ENCODE measurements at regions not wholly inside any gene's neighbourhood (a gene's known extent, or its start where the extent isn't known, plus 50 kb on each side); places are given as distances from the start of the nearest gene placed in this dataset.
"Not testable (repeated sequence)": the region's sequence is repeated elsewhere in the genome, so short reads cannot be mapped to it uniquely, and the experiment has no call there.

DNA sequence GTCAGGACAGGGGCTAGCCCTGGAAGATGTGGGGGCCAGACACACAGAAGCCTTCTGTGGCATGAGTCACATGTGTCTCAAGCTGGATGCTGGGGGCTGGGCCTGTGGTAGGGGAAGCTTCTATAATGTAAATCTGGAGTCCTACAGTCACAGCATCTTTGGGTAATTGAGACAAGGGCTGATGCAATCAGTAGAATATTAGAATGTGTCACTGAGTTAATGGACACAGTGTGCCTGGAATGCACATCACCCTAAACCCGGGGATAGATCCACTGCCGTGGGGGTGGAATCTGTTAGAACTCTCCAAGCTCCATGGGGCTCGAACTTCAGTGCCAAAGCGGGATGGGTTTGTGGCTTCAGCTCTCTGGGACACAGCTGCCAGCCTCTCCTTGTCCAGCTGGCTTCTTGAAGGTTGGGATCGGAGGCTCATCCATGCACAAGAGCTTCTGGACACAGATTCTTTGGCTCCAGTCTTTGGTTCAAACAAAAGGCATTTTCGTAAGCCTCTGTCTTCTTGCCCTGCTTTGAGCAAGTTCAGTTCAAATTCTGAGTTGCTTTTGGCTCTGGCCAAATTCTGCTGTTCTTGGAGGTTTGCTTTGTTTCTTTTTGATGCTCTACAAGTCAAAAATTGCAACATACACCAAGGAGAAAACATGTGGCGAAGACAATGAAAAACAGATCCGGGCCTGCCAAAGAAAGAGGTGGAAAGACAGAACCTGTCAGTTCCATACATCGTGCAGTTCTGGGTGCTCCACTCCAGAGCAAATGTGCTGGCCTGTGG lies 194.8 kb upstream of the ZNF32 start:
- intact Hi-C loops (cut with DNase I; ENCODE audit: low total_unique reads): no loop called here
- WGBS, 2 donors: 59 to 61% methylated on average over 9 of the region's 9 CpGs
- TF ChIP-seq, protein P1, sequence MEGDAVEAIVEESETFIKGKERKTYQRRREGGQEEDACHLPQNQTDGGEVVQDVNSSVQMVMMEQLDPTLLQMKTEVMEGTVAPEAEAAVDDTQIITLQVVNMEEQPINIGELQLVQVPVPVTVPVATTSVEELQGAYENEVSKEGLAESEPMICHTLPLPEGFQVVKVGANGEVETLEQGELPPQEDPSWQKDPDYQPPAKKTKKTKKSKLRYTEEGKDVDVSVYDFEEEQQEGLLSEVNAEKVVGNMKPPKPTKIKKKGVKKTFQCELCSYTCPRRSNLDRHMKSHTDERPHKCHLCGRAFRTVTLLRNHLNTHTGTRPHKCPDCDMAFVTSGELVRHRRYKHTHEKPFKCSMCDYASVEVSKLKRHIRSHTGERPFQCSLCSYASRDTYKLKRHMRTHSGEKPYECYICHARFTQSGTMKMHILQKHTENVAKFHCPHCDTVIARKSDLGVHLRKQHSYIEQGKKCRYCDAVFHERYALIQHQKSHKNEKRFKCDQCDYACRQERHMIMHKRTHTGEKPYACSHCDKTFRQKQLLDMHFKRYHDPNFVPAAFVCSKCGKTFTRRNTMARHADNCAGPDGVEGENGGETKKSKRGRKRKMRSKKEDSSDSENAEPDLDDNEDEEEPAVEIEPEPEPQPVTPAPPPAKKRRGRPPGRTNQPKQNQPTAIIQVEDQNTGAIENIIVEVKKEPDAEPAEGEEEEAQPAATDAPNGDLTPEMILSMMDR (IDR thresholded peaks at IDR 0.05): no peak
- TF ChIP-seq POLR2A (IDR thresholded peaks at IDR 0.05): no peak
- peak in 1 of 2 donors; percentile 73 for DNase-seq (ENCODE audit: low spot score in 2 of 2)
- no peak overlapping the region for H3K4me3 ChIP-seq (ENCODE audit: low read depth, poor library complexity, severe bottlenecking)

DNA sequence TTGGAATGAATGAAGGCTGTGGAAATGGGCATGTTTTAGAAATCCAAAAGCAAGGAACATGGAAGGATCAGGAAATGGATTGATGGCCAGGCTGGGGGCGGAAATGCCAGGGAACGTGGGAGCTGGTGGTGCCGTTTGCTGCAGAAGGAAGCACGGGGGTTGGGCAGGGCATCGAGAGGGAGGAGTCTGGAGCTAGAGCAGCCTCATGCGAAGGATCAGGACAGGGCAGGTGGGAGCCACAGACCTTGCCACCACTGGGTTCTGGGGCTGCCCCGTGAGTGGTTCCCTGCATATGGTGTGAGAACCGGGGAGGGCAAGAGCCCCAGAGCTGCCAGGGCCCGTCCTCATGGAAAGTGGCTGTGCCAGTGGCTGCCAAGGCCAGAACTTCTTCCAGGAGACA lies 193.8 kb upstream of the ZNF32 start:
- no peak for DNase-seq (ENCODE audit: low spot score in 2 of 2)
- no peak overlapping the region for H3K4me3 ChIP-seq (ENCODE audit: low read depth, poor library complexity, severe bottlenecking)
- TF ChIP-seq, protein P1 (IDR thresholded peaks at IDR 0.05): no peak
- TF ChIP-seq POLR2A (IDR thresholded peaks at IDR 0.05): no peak
- WGBS, 2 donors: 74 to 81% methylated on average over 9 of the region's 9 CpGs
- intact Hi-C loops (cut with DNase I; ENCODE audit: low total_unique reads): no loop called here

DNA sequence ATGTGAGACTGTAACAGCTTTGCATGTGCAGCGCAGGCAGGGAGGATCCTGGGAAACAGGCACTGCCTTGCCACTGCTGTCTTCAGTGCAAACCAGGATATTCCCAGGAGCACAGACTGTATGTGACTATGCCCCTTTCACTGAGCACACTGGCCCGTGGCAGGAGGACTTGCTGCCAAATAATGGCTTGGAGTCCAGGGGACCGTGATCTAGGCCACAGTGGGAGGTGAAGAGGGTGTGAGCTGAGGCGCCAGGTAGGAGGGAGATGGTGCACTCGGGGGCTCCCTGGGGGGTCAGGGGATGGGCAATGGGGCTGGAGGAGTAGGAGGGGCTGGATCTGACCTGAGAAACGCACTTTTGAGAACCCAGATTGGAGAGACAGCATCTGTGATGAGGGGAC lies 193.4 kb upstream of the ZNF32 start:
- DNase-seq (ENCODE audit: low spot score in 2 of 2): no peak
- intact Hi-C loops (cut with DNase I; ENCODE audit: low total_unique reads): no loop called here
- no peak overlapping the region for H3K4me3 ChIP-seq (ENCODE audit: low read depth, poor library complexity, severe bottlenecking)
- WGBS, 2 donors: 70 to 79% methylated on average over 6 of the region's 6 CpGs
- no peak for TF ChIP-seq POLR2A (IDR thresholded peaks at IDR 0.05)
- TF ChIP-seq, protein P1 (IDR thresholded peaks at IDR 0.05): no peak

DNA sequence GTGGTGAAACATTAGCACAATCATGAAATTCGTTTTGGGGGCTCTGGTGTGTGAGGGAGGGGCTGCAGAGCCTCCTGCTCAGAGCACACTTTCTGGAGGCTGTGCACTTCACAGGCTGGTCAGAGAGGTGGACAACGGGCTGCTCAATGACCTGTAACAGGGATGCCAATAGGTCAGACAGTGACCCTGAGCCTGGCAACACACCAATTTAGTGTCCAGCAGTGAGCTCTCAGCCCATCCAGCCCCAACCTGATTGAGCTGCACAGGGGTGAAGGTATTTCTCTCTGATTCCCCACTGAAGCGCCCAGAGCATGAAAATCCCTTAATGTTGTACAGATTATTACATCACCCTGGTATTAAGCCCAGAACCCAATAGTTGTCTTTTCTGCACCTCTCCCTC lies 191.3 kb upstream of the ZNF32 start:
- no peak overlapping the region for H3K4me3 ChIP-seq (ENCODE audit: low read depth, poor library complexity, severe bottlenecking)
- intact Hi-C loops (cut with DNase I; ENCODE audit: low total_unique reads): no loop called here
- 73 to 76% methylated on average over 3 of the region's 3 CpGs for WGBS, 2 donors
- no peak for DNase-seq (ENCODE audit: low spot score in 2 of 2)
- TF ChIP-seq, protein P1 (IDR thresholded peaks at IDR 0.05): no peak
- TF ChIP-seq POLR2A (IDR thresholded peaks at IDR 0.05): no peak

DNA sequence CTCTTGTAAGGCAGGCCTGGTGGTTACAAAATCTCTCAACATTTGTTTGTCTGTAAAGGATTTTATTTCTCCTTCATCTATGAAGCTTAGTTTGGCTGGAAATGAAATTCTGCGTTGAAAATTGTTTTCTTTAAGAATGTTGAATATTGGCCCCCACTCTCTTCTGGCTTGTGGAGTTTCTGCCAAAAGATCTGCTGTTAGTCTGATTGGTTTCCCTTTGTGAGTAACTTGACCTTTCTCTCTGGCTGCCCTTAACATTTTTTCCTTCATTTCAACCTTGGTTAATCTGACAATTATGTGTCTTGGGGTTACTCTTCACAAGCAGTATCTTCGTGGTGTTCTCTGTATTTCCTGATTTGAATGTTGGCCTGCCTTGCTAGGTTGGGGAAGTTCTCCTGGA lies 186.1 kb upstream of the ZNF32 start:
- WGBS, 2 donors: 72 to 81% methylated on average over 2 of the region's 2 CpGs
- DNase-seq (ENCODE audit: low spot score in 2 of 2); intact Hi-C loops (cut with DNase I; ENCODE audit: low total_unique reads); H3K4me3 ChIP-seq (ENCODE audit: low read depth, poor library complexity, severe bottlenecking): not testable (repeated sequence)

DNA sequence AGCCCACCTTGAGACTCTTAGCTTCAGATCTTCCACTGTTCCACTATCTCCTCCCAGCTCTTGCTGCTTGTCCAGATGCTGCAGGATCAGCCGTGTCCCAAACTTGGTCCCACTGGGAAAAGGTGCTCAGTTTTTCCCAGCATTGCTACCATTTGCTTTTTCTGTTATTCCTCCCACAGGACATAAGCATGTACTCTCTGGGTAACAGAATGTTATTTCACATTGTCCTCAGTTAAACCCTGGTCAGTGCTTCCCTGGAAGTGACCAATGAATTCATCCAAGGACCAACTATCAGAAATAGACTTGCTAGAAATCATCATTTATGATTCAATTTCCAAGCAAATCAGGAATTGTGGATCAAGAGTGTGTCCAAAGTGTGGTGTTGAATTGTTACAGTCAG lies 179.2 kb upstream of the ZNF32 start:
- WGBS, 2 donors: 82 to 83% methylated on average over 1 of the region's 1 CpG
- no peak overlapping the region for H3K4me3 ChIP-seq (ENCODE audit: low read depth, poor library complexity, severe bottlenecking)
- no peak for DNase-seq (ENCODE audit: low spot score in 2 of 2)
- TF ChIP-seq, protein P1 (IDR thresholded peaks at IDR 0.05): no peak
- no peak for TF ChIP-seq POLR2A (IDR thresholded peaks at IDR 0.05)
- intact Hi-C loops (cut with DNase I; ENCODE audit: low total_unique reads): no loop called here
